Astrocyte of the cerebellum (primary cell): ENCODE measurements at regions not wholly inside any gene's neighbourhood (a gene's known extent, or its start where the extent isn't known, plus 50 kb on each side); places are given as distances from the start of the nearest gene placed in this dataset.
"Not testable (repeated sequence)": the region's sequence is repeated elsewhere in the genome, so short reads cannot be mapped to it uniquely, and the experiment has no call there.

Experiments
- DNase-seq: peaks from one replicate; pipeline ENCODE4 v3.0.0-alpha.2; 2011; ENCODE audit warnings: low read depth
- H3K4me3 ChIP-seq: 2 replicates; pipeline ENCODE4 v1.5.1; 2011; ENCODE audit warnings: mild to moderate bottlenecking, low read depth, low read length, moderate library complexity
- in situ Hi-C: cut with HindIII; loops from 2 replicates; pipeline ENCODE4 v1.10.0; 2017; ENCODE audit warnings: low sequenced_read_pairs
- TF ChIP-seq, protein P1 (sequence below): IDR thresholded peaks from 2 replicates; pipeline ENCODE4 v1.5.1; 2012; ENCODE audit warnings: low read length, low read depth, moderate library complexity, mild to moderate bottlenecking; ENCODE audit errors: missing control alignments

DNA sequence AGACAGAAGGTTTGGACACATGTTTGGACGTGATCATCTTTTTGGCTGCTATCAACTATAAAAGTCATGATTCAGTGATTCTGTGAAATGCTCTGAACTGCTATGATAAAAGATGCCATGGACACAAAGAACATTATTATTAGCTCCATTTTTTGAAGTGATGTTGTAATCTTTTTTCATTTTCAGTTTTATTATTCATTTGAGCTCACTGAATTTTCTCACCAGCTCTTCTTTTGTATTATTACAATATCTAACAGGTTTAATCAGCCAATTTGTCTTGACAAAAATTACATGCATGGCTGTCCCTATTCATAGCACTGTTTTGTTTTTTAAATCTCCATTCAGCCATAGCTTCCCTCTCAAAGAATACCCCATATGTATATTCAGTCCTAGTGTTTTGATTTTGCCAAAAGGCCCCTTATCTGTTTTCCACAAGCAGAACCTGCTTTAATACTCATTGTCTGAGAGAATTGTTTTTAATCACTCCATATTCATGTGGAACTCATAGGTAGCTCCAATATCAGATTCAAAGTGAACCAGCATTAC is 314.0 kb upstream of the FAM98A start:
- TF ChIP-seq, protein P1, sequence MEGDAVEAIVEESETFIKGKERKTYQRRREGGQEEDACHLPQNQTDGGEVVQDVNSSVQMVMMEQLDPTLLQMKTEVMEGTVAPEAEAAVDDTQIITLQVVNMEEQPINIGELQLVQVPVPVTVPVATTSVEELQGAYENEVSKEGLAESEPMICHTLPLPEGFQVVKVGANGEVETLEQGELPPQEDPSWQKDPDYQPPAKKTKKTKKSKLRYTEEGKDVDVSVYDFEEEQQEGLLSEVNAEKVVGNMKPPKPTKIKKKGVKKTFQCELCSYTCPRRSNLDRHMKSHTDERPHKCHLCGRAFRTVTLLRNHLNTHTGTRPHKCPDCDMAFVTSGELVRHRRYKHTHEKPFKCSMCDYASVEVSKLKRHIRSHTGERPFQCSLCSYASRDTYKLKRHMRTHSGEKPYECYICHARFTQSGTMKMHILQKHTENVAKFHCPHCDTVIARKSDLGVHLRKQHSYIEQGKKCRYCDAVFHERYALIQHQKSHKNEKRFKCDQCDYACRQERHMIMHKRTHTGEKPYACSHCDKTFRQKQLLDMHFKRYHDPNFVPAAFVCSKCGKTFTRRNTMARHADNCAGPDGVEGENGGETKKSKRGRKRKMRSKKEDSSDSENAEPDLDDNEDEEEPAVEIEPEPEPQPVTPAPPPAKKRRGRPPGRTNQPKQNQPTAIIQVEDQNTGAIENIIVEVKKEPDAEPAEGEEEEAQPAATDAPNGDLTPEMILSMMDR: no peak
- no peak overlapping the region for H3K4me3 ChIP-seq
- no peak for DNase-seq
- in situ Hi-C loops: no loop called here

DNA sequence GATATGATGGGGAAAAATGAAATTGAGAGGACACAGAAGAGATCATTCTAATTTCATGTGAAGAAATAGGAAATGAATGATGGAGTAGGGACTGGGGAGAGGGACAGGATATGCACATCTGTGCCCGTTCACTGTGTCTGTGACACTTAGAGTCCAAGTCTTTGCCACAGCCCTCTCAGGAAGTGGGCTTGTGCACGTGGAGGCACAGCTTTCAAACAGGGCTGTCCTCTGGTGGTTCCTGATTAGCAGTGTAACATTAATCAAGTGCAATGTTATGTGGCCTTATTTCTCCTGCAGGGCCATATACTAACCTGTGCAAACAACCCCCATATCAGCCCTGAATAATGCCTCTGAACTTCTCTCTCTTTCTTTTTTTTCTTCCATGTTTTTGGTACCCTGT is 312.2 kb upstream of the FAM98A start:
- in situ Hi-C loops: no loop called here
- no peak overlapping the region for H3K4me3 ChIP-seq
- TF ChIP-seq, protein P1: no peak
- no peak for DNase-seq

DNA sequence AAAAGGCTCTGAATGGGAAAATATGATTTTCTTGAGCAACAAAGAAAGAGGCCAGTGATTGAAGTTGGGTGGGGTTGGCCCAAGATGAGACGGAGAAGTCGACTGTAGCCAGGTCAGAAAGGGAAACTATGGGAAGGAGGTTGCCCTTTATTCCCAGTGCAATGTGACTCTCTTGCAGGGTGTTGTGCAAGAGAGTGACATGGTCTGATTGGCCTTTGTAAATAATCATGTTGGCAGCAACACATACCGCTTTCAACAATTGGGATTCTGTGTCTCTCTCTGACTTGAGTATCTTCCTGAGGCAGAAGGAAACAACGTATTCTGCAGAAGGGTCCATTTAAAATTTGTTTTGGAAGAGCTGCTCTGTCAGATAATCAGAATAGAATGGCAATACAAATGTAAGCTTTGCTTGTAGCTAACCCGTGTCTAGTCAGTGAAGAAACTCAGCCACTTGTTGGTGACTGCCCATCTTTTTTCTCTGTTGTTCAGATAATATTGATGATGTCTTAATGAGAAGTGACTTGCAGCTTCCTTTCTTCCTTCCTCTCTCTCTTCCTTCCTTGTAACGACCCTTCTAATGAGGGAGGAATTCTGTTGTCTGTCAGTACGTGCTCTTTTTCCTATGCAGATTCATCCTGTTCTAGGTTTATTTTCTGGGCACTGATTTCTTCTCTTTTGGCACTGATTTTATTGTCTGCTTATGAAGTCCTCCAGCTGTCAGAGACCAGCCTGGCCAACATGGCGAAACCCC is 311.0 kb upstream of the FAM98A start:
- TF ChIP-seq, protein P1: no peak
- H3K4me3 ChIP-seq: no peak overlapping the region
- no peak for DNase-seq
- in situ Hi-C loops: no loop called here

DNA sequence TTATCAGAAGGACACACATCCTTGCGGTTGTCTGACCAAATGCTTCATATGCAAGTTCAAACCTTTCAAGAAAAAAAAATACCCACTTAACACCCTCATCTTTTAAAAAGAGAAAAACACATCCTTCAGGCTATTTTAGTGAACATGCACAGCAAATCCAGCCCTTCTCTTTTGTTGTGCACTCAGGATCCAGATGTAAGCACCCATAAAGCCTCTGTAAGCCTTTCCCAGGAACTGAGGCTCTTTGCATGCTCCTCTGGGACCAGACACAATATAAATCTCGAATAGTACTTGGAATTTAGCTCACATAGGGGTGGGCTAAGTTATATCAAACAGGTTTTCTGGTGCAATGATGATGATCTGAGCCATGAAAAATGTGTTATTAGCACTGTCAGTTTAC is 308.8 kb upstream of the FAM98A start:
- H3K4me3 ChIP-seq: no peak overlapping the region
- DNase-seq: no peak
- in situ Hi-C loops: no loop called here
- TF ChIP-seq, protein P1: no peak

DNA sequence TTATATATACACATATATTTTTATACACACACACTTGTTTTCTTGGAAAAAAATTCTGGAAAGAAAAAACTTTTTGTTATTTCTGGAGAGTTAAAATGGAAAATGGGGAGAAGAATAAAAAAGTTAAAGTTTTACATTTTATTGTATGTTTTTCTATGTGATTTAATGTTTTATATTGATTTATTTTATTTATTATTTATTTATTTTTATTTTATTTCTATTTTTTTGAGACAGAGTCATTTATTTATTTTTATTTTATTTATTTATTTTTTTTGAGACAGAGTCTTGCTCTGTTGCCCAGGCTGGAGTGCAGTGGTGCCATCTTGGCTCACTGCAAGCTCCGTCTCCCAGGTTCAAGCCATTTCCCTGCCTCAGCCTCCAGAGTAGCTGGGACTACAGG is 307.0 kb upstream of the FAM98A start:
- in situ Hi-C loops, H3K4me3 ChIP-seq, DNase-seq: not testable (repeated sequence)

DNA sequence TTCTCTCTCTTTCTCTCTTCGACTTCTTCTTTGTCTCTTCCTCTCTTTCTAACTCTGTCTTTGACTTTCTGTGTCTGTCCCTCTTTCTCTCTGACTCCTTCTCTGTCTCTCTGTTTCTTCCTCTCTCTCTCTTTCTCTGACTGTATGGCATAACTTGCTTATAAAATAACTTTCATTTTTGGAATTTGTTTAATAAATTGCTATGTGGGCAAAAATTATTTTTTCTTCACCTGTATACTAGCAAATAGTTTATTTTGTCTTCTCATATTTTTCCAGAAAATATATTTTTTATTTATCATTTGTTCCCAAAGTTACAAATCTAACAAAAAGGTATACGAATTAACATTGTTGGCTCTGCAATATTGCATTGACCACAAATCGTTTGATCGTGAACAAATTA is 305.7 kb upstream of the FAM98A start:
- no peak for DNase-seq
- H3K4me3 ChIP-seq: no peak overlapping the region
- TF ChIP-seq, protein P1: no peak
- in situ Hi-C loops: no loop called here

DNA sequence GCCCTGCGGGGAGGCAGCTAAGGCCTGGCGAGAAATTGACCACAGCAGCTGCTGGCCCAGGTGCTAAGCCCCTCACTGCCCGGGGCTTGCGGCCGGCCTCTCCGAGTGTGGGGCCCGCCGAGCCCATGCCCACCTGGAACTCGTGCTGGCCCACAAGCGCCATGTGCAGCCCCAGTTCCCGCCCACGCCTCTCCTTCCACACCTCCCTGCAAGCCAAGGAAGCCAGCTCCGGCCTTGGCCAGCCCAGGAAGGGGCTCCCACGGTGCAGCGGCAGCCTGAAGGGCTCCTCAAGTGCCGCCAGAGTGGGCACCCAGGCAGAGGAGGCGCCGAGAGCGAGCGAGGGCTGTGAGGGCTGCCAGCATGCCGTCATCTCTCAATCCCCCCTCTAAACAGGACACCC is 304.6 kb upstream of the FAM98A start:
- TF ChIP-seq, protein P1: no peak
- no peak for DNase-seq
- H3K4me3 ChIP-seq: no peak overlapping the region
- in situ Hi-C loops: no loop called here
